Left renal cortex interstitium (tissue), 4 donors: ENCODE measurements at regions not wholly inside any gene's neighbourhood (a gene's known extent, or its start where the extent isn't known, plus 50 kb on each side); places are given as distances from the start of the nearest gene placed in this dataset.

Experiments used
- DNase-seq, 4 donors: peaks; one replicate each; pipeline ENCODE4 v3.0.0-alpha.2; 2013; ENCODE audit warnings: low read depth in 4 of 4, low spot score in 2 of 4, missing footprints in 1 of 4

DNA sequence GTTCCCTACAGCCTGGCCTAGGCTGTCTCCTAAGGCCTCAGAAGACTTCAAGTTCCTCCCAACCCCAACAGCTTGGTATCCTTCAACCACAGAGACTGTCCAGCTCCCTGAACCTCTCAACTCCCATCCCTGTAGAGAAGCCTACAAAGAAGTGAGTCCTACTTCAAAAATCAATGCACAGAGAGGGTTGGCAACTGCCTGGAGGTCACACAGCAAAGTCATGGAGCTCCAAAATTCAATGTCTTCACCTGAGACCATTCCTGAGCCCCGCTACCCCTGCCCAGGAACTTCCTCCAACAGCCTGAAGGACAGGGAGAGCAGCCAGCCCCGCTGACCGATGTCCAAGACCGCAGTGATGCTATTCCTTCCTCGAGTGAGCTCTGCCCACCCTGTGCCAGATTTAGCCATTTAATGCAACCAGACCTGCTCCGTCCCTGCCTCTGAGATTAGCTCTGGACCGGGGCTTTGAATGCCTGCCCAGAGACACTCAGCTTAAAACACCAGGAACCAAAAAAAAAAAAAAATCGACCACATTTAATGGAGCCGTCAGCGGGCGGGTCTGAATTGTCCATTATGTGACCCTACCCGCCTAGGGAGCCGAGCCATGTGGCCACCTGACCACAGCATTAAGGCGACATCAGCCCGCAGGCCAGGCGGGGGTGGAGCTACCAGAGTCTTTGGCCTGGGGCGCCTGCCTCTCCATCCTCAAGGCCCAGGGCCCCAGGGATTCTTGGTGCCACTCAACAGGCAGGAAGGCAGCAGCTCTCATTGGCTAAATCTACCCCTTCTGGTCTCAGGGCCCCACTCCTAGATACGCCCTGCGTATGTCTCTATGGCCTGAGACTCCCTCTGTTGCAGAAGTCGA is 148.6 kb downstream of the SYF2 start:
- DNase-seq, result no peak

DNA sequence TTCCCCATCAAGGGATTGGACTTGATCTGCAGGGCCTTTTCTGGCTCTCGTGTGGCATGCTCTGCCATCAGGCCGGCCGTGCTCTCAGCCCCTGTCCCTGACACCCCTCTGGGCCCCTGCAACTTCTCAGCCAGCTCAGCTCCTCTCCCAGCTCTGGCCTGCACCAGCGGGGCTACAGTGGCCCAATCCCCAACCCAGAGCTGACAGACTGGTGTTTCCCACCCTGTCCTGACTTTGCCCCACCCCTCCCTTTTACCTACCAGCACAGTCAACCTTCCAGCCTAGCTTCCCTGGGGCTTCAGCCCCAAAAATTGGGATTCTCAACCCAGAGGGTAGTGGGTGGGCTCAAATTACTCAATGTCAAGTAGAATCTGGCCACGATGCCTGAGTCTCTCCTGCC is 149.3 kb downstream of the SYF2 start:
- DNase-seq, result no peak

- no peak for DNase-seq
These were observed 149.9 kb downstream of the SYF2 start for GRCh38 chr1:25082216-25082899.

DNA sequence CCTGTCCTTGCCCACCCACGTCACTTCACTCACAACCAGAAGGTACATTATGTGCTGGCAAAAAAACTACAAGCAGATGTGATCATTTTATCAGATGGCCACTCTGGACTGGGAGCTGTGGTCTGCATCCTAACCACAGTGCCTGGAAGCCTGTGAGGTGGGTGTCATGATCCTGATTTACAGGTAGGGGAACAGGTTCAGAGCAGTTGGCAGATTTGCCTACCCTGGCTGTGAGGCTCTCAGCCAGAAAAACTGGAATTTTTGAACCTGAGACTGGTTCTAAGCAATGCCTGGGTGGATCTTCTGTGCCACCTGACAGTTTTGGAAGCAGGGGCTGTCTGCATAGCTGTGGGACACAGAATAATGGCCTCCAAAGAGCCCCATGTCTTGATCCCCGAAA is 150.8 kb downstream of the SYF2 start:
- DNase-seq, result no peak

GRCh38 chr1:25080294-25081209 is 150.5 kb upstream of the RUNX3 start:
- DNase-seq, result no peak

- no peak for DNase-seq
These were observed 149.0 kb upstream of the RUNX3 start for GRCh38 chr1:25079048-25079447.

DNA sequence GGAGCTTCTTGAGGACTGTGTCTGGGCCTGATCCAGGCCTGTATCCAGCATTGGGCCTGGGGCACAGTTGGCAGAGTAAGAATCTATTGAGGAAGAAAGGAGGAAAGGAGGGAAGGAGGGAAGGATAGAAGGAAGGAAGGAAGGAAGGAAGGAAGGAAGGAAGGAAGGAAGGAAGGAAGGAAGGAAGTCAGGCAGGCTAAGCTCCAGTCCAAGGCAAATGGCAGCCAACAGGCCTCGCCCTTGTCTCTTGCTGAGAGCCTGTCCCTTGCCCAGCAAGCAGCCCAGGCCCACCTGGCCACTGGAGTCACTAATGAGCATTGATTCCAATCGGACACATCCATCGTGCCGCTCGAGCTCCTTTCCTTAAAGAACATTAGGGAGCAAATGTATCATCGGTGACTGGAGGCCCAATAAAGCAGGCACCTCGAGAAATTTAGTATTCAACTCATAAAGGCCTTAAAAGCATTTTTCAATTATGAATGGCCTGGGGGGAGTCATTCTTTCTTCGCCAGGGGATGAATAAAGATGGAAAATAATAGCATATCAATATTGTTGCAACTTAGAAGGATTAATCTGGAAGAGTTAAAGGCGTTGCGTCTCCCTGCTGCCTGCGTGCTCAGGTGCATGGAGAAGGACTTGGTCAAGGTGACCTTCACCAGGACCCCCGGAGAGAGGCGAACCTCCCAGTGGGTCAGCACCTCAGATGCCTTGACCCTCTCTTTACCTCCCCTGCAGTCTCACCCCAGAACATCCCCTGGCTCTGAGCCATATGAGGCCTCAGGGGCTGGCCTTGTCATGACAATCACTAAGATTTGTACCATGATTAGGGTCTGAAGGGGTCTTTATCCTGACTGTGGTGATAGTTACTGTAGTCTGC is 144.5 kb upstream of the RUNX3 start:
- no peak for DNase-seq

DNA sequence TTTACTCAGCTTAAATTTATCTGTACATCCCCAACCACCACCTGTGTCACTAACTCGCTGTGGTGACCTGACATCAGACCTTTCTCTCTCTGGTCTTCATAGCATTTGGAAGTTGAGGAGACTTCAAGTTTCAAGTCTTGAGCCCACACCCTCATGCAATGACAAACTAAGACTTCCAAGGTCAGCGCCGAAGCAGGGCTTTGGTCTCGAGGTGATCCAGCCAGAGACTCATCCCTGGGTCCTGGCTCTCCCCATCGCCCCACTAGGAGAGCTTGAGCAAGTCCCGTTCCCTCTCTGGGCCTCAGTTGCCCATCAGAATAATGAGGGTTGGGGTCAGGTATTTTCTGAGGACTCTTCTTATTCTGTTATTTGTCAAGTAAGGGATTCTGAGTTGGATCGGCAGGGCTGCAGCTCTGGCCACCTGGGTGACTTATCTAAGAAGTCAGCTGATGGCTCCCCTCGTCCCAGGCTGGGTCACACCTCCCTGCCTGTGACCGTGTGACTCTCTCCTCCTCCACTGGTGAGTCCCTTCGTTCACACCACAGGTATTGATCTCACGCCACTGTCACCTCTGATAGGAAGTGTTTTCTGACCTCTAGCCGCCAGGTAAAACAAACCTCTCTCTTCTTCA is 143.7 kb upstream of the RUNX3 start:
- no peak for DNase-seq

- DNase-seq, result no peak
These were observed 142.4 kb upstream of the RUNX3 start for GRCh38 chr1:25072461-25072860.

- DNase-seq, result no peak
These were observed 138.8 kb upstream of the RUNX3 start for GRCh38 chr1:25068829-25069228.

DNA sequence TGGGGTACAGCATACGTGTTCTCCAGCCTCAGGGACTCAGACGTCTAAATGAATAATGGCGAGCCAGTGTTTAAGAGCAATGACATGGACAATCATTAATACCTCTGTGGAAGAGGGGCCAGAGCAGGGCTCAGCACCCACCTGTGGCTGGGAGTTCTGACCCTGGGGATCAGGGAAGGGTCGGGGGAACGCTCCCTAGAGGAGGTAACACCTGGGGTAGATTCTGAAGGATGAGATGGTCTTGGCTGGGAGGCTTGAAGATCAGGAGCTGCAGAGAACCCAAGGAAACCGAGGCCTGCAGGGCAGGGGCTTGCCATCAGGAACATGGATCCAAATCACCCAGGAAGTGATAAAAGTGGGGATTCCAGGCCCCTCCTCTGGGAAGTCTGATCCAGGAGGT is 138.2 kb upstream of the RUNX3 start:
- no peak for DNase-seq

- no peak for DNase-seq
These were observed 137.6 kb upstream of the RUNX3 start for GRCh38 chr1:25067518-25068251.

- DNase-seq, result no peak
These were observed 136.8 kb upstream of the RUNX3 start for GRCh38 chr1:25066731-25067517.

DNA sequence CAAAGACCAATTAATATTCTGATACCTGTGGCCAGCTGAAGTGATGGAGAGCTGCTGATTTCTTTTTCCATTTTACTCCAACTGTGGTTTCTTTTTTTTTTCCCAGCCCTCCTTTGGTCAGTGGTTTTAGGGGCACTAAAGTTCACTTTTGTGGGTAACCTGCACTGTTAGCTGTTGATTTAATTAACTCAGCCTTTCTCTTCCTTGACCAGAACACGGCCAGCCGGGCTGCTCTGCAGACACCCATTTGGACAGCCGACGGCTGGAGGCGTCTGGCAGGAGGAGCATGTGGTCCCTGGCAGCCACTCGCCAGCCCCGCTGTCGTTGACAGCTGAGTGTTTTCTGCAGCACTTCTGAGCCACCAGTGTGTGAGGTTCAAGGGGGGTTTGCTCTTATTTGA is 136.2 kb upstream of the RUNX3 start:
- DNase-seq, result no peak

DNA sequence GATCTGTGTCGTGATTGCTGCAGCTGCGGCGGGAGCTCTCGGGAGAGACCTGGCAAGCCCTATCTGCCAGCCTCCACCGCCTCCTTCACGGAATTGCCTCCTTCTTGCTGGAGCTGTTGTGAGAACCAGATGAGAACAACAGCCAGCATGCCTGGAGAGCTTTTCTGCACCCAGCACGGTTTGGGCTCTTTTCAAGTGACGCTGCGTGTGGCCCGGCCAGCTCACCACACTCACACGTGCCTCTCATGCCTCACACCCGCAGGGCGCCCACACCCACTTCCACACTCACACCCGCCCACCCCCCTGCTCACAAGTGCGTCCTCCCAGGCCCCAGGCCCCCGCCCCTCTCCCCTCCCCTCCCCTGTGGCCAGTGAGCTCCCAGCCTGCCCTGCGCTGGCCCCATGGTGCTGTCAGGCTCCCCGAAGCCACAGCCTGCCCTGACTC is 135.7 kb upstream of the RUNX3 start:
- DNase-seq, result no peak

DNA sequence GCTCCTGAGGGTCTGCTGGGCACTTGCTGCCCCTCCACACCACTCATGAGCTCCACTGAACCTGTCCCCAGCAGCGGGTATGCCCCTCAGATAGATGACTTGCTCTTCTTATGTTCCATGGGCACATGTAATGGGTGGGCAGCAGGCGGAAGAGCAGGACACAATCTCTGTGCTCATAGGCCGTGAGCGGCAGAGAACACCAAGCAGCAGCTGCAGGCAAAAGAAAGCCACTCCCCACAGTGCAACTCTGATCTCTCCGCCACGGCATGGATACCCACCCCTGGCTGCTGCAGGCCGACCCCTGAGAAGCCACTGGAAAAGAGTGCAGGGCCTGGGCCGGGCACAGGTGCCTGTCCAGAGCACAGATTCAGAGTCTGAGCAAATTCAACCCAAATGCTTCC is 135.2 kb upstream of the RUNX3 start:
- no peak for DNase-seq

- DNase-seq, result no peak
These were observed 134.6 kb upstream of the RUNX3 start for GRCh38 chr1:25064465-25065240.
